ENCODE measurements at regions not wholly inside any gene's neighbourhood (a gene's known extent, or its start where the extent isn't known, plus 50 kb on each side); places are given as distances from the start of the nearest gene placed in this dataset.

GRCh38 chr7:17126413-17127268 lies 171.8 kb upstream of the AHR start:
- H3K9me3 Mint-ChIP-seq = no peaks in the 10 kb centered on the region

GRCh38 chr7:17129218-17129617 lies 169.2 kb upstream of the AHR start:
- Mint-ChIP-seq H3K4me1 (peaks cover 19% of the 10 kb centered on the region), H3K4me3 (no peak overlapping the region), H3K27ac (no peak overlapping the region), H3K36me3 (no peaks in the 10 kb centered on the region), H3K9me3 (no peaks in the 10 kb centered on the region), H3K27me3 (ENCODE audit: low read depth) (no peaks in the 10 kb centered on the region)
- DNase-seq (ENCODE audit: low spot score in 2 of 2, unreplicated experiment in 2 of 2) = no peak
- TF ChIP-seq CTCF (IDR thresholded peaks at IDR 0.05; ENCODE audit: unreplicated experiment) = no peak

More at GRCh38 chr7:17126413-17127268, 171.8 kb upstream of the AHR start:
- DNase-seq (ENCODE audit: low spot score in 2 of 2, unreplicated experiment in 2 of 2) = no peak
- Mint-ChIP-seq H3K27ac (no peak overlapping the region), H3K4me1 (peaks cover 19% of the 10 kb centered on the region), H3K4me3 (no peak overlapping the region), H3K27me3 (ENCODE audit: low read depth) (no peaks in the 10 kb centered on the region), H3K36me3 (no peaks in the 10 kb centered on the region)
- no peak for TF ChIP-seq CTCF (IDR thresholded peaks at IDR 0.05; ENCODE audit: unreplicated experiment)

GRCh38 chr7:17130281-17131059 lies 168.0 kb upstream of the AHR start:
- H3K4me1 Mint-ChIP-seq = peaks cover 19% of the 10 kb centered on the region
- no peaks in the 10 kb centered on the region for H3K9me3 Mint-ChIP-seq
- H3K36me3 Mint-ChIP-seq = no peaks in the 10 kb centered on the region
- no peak overlapping the region for H3K4me3 Mint-ChIP-seq
- DNase-seq (ENCODE audit: low spot score in 2 of 2, unreplicated experiment in 2 of 2) = no peak
- H3K27me3 Mint-ChIP-seq (ENCODE audit: low read depth) = no peaks in the 10 kb centered on the region
- TF ChIP-seq CTCF (IDR thresholded peaks at IDR 0.05; ENCODE audit: unreplicated experiment) = no peak
- H3K27ac Mint-ChIP-seq = peak overlapping the region; percentile 78

GRCh38 chr7:17131060-17131345 lies 167.4 kb upstream of the AHR start:
- Mint-ChIP-seq H3K4me1 (peaks cover 19% of the 10 kb centered on the region), H3K9me3 (no peaks in the 10 kb centered on the region), H3K27me3 (ENCODE audit: low read depth) (no peaks in the 10 kb centered on the region), H3K4me3 (no peak overlapping the region), H3K27ac (peak overlapping the region; percentile 78), H3K36me3 (no peaks in the 10 kb centered on the region)
- TF ChIP-seq CTCF (IDR thresholded peaks at IDR 0.05; ENCODE audit: unreplicated experiment) = no peak
- no peak for DNase-seq (ENCODE audit: low spot score in 2 of 2, unreplicated experiment in 2 of 2)

- no peak for TF ChIP-seq CTCF (IDR thresholded peaks at IDR 0.05; ENCODE audit: unreplicated experiment)
- H3K27me3 Mint-ChIP-seq (ENCODE audit: low read depth) = no peaks in the 10 kb centered on the region
- H3K4me3 Mint-ChIP-seq = no peak overlapping the region
- H3K27ac Mint-ChIP-seq = no peak overlapping the region
- H3K36me3 Mint-ChIP-seq = no peaks in the 10 kb centered on the region
- DNase-seq (ENCODE audit: low spot score in 2 of 2, unreplicated experiment in 2 of 2) = no peak
- H3K4me1 Mint-ChIP-seq = peaks cover 19% of the 10 kb centered on the region
- H3K9me3 Mint-ChIP-seq = no peaks in the 10 kb centered on the region
These were observed 166.3 kb upstream of the AHR start for GRCh38 chr7:17131983-17132655.
